ENCODE measurements at regions not wholly inside any gene's neighbourhood (a gene's known extent, or its start where the extent isn't known, plus 50 kb on each side); places are given as distances from the start of the nearest gene placed in this dataset.
"Not testable (repeated sequence)": the region's sequence is repeated elsewhere in the genome, so short reads cannot be mapped to it uniquely, and the experiment has no call there.

- DNase-seq; H3K56ac ChIP-seq (ENCODE audit: extremely low read depth, insufficient read depth, low read length); H3K9me1 ChIP-seq (ENCODE audit: insufficient read depth, low read length); dilution Hi-C loops (cut with HindIII; ENCODE audit: low sequenced_read_pairs, unreplicated experiment); H3K36me3 ChIP-seq (ENCODE audit: control insufficient read depth, insufficient read depth, low read length); H4K91ac ChIP-seq (ENCODE audit: insufficient read depth, low read depth, low read length); H3K14ac ChIP-seq (replicated peaks; ENCODE audit: low read depth, low read length); H2AK9ac ChIP-seq (replicated peaks; ENCODE audit: low read depth, low read length, poor library complexity); H3K4me3 ChIP-seq (ENCODE audit: insufficient read depth, low read depth, low read length); H3K4ac ChIP-seq (ENCODE audit: low read depth, low read length); H4K5ac ChIP-seq (ENCODE audit: low read depth, low read length); H3K9ac ChIP-seq (ENCODE audit: low read depth, low read length); H4K20me1 ChIP-seq (ENCODE audit: insufficient read depth, low read length); H2AFZ ChIP-seq (replicated peaks; ENCODE audit: low read length, poor library complexity); in situ Hi-C loops (cut with MboI; ENCODE audit: low sequenced_read_pairs); H3K4me2 ChIP-seq (ENCODE audit: low read depth, low read length); H3K4me1 ChIP-seq (ENCODE audit: control insufficient read depth, insufficient read depth, low read length); H4K8ac ChIP-seq (ENCODE audit: low read depth in 2 of 2, low read length in 2 of 2); H2BK120ac ChIP-seq (ENCODE audit: low read depth, low read length); H2AK5ac ChIP-seq (ENCODE audit: low read depth, low read length); H3K9me3 ChIP-seq (ENCODE audit: control insufficient read depth, insufficient read depth, low read length); POLR2A ChIA-PET (ENCODE audit: unreplicated experiment); H2BK20ac ChIP-seq (ENCODE audit: low read depth, low read length); H2BK5ac ChIP-seq (ENCODE audit: low read depth, low read length, poor library complexity, severe bottlenecking); H2BK15ac ChIP-seq (ENCODE audit: low read depth, low read length); intact Hi-C loops (cut with micrococcal nuclease); BruUV-seq (replicated peaks); H3K79me1 ChIP-seq (ENCODE audit: low read depth in 1 of 2, low read length in 2 of 2); H3K18ac ChIP-seq (ENCODE audit: low read depth, low read length); H3K23ac ChIP-seq (ENCODE audit: low read depth, low read length); CTCF ChIA-PET; H3K27ac ChIP-seq (ENCODE audit: insufficient read depth, low read length); ATAC-seq (ENCODE audit: low read depth): not testable (repeated sequence)
- peaks cover 44% of the 10 kb centered on the region for H3K27me3 ChIP-seq (ENCODE audit: control insufficient read depth, insufficient read depth, low read length)
- WGBS, 2 experiments (ENCODE audit: extremely low coverage in 2 of 2, insufficient read length in 1 of 2): no CpG with 5 or more reads among the region's 4 CpGs
Measured at GRCh38 chr14:103192861-103193260, 69.6 kb downstream of the TNFAIP2 start.

GRCh38 chr14:103193491-103193890, 70.2 kb downstream of the TNFAIP2 start:
- H2AK9ac ChIP-seq (replicated peaks; ENCODE audit: low read depth, low read length, poor library complexity); H3K14ac ChIP-seq (replicated peaks; ENCODE audit: low read depth, low read length); H3K4me2 ChIP-seq (ENCODE audit: low read depth, low read length); H3K36me3 ChIP-seq (ENCODE audit: control insufficient read depth, insufficient read depth, low read length); H3K56ac ChIP-seq (ENCODE audit: extremely low read depth, insufficient read depth, low read length); H2BK20ac ChIP-seq (ENCODE audit: low read depth, low read length); POLR2A ChIA-PET (ENCODE audit: unreplicated experiment); H3K27ac ChIP-seq (ENCODE audit: insufficient read depth, low read length); in situ Hi-C loops (cut with MboI; ENCODE audit: low sequenced_read_pairs); H2AFZ ChIP-seq (replicated peaks; ENCODE audit: low read length, poor library complexity); ATAC-seq (ENCODE audit: low read depth); H3K4ac ChIP-seq (ENCODE audit: low read depth, low read length); CTCF ChIA-PET; DNase-seq; intact Hi-C loops (cut with micrococcal nuclease); BruUV-seq (replicated peaks); H3K9me3 ChIP-seq (ENCODE audit: control insufficient read depth, insufficient read depth, low read length); H3K9ac ChIP-seq (ENCODE audit: low read depth, low read length); H4K5ac ChIP-seq (ENCODE audit: low read depth, low read length); H3K4me1 ChIP-seq (ENCODE audit: control insufficient read depth, insufficient read depth, low read length); H4K91ac ChIP-seq (ENCODE audit: insufficient read depth, low read depth, low read length); H3K23ac ChIP-seq (ENCODE audit: low read depth, low read length); H3K4me3 ChIP-seq (ENCODE audit: insufficient read depth, low read depth, low read length); H3K9me1 ChIP-seq (ENCODE audit: insufficient read depth, low read length); H4K8ac ChIP-seq (ENCODE audit: low read depth in 2 of 2, low read length in 2 of 2); H2BK5ac ChIP-seq (ENCODE audit: low read depth, low read length, poor library complexity, severe bottlenecking); dilution Hi-C loops (cut with HindIII; ENCODE audit: low sequenced_read_pairs, unreplicated experiment); H3K79me1 ChIP-seq (ENCODE audit: low read depth in 1 of 2, low read length in 2 of 2); H4K20me1 ChIP-seq (ENCODE audit: insufficient read depth, low read length): not testable (repeated sequence)
- peak overlapping the region; percentile 52 for H3K18ac ChIP-seq (ENCODE audit: low read depth, low read length)
- peak overlapping the region; percentile 22; the same call in 1 of the 2 replicates for H2BK120ac ChIP-seq (ENCODE audit: low read depth, low read length)
- H2AK5ac ChIP-seq (ENCODE audit: low read depth, low read length): peak overlapping the region; percentile 33
- WGBS, 2 experiments (ENCODE audit: extremely low coverage in 2 of 2, insufficient read length in 1 of 2): no CpG with 5 or more reads among the region's 10 CpGs
- H3K27me3 ChIP-seq (ENCODE audit: control insufficient read depth, insufficient read depth, low read length): peaks cover 38% of the 10 kb centered on the region
- H2BK15ac ChIP-seq (ENCODE audit: low read depth, low read length): peak overlapping the region; percentile 50; the same call in 1 of the 3 replicates
